ENCODE measurements at regions not wholly inside any gene's neighbourhood (a gene's known extent, or its start where the extent isn't known, plus 50 kb on each side); places are given as distances from the start of the nearest gene placed in this dataset.

DNA sequence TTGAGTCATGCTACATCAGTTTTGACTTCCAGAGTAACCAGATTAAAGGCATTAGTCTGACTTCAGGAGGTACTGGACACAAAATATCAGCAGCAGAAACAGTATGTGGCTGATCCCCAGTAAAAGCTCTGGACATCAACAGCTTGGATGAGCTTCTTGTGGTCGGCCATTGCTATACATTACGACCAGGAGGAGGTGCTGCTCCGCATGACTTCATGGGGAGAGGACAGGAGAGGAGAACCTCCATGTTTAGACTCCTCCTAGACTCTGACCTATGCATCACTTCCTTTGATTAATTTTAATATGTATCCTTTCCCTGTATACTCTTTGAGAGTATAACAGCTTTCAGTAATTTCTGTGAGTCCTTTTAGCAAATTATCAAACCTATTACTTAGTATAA, 285.6 kb upstream of the ARHGEF26 start:
- TF ChIP-seq POLR2A (IDR thresholded peaks at IDR 0.05) = no peak
- TF ChIP-seq, protein P1, sequence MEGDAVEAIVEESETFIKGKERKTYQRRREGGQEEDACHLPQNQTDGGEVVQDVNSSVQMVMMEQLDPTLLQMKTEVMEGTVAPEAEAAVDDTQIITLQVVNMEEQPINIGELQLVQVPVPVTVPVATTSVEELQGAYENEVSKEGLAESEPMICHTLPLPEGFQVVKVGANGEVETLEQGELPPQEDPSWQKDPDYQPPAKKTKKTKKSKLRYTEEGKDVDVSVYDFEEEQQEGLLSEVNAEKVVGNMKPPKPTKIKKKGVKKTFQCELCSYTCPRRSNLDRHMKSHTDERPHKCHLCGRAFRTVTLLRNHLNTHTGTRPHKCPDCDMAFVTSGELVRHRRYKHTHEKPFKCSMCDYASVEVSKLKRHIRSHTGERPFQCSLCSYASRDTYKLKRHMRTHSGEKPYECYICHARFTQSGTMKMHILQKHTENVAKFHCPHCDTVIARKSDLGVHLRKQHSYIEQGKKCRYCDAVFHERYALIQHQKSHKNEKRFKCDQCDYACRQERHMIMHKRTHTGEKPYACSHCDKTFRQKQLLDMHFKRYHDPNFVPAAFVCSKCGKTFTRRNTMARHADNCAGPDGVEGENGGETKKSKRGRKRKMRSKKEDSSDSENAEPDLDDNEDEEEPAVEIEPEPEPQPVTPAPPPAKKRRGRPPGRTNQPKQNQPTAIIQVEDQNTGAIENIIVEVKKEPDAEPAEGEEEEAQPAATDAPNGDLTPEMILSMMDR (IDR thresholded peaks at IDR 0.05) = no peak
- intact Hi-C loops (cut with DNase I) = no loop called here
- no peaks in the 10 kb centered on the region for H3K36me3 ChIP-seq
- H3K4me1 ChIP-seq = no peaks in the 10 kb centered on the region
- H3K4me3 ChIP-seq = no peak overlapping the region
- H3K27me3 ChIP-seq = no peaks in the 10 kb centered on the region
- WGBS, 4 donors = 73 to 80% (median 77%) methylated on average over 3 of the region's 3 CpGs
- no peaks in the 10 kb centered on the region for H3K9me3 ChIP-seq
- DNase-seq (no peak), ATAC-seq (no peak)
- H3K27ac ChIP-seq = no peak overlapping the region

DNA sequence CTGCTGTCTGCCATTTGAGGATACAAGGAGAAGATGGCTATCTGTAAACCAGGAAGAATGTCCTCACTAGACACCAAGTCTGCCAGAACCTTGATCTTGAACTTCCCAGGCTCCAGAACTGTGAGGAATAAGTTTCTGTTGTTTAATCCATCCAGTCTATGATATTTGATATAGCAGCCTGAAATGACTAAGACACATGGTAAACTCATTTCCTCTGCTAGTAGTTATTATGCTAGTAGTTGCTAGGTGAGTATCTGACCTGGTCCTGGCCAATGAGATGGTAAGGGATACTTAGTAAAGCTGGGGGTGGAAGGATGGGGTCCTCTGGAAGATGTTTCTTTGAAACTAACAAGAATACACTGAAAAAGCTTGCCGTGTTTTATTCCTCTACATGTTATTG, 280.7 kb upstream of the ARHGEF26 start:
- H3K4me1 ChIP-seq = no peaks in the 10 kb centered on the region
- no peaks in the 10 kb centered on the region for H3K36me3 ChIP-seq
- H3K9me3 ChIP-seq = no peaks in the 10 kb centered on the region
- ATAC-seq = no peak
- H3K27ac ChIP-seq = no peak overlapping the region
- no peaks in the 10 kb centered on the region for H3K27me3 ChIP-seq
- intact Hi-C loops (cut with DNase I) = no loop called here
- DNase-seq = no peak
- WGBS, 4 donors = 95 to 100% (median 99%) methylated on average over 1 of the region's 1 CpG
- no peak for TF ChIP-seq POLR2A (IDR thresholded peaks at IDR 0.05)
- TF ChIP-seq, protein P1 (IDR thresholded peaks at IDR 0.05) = no peak
- H3K4me3 ChIP-seq = no peak overlapping the region

DNA sequence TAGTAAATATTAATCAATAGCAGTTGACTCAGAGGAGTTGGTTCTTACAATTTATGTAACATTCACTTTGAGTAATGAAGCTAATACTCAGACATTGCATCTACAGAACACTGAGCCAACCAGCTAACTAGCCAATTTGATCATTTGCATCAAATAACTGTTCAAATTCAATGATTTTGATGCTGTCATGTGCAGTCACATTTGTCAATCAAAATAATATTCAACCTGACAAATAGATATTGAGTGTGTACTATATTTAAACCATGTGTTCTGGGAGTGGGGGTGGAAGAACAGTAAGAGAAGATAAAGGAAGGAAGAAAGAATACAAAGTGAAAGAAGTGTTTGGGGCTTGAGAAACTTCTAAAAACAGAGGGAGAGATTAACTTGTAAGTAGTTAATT, 277.2 kb upstream of the ARHGEF26 start:
- Histone ChIP-seq H3K4me1 (no peaks in the 10 kb centered on the region), H3K27ac (no peak overlapping the region), H3K4me3 (no peak overlapping the region), H3K9me3 (no peaks in the 10 kb centered on the region), H3K27me3 (no peaks in the 10 kb centered on the region), H3K36me3 (no peaks in the 10 kb centered on the region)
- TF ChIP-seq, protein P1 (IDR thresholded peaks at IDR 0.05) = no peak
- TF ChIP-seq POLR2A (IDR thresholded peaks at IDR 0.05) = no peak
- intact Hi-C loops (cut with DNase I) = no loop called here
- DNase-seq = no peak
- no peak for ATAC-seq

DNA sequence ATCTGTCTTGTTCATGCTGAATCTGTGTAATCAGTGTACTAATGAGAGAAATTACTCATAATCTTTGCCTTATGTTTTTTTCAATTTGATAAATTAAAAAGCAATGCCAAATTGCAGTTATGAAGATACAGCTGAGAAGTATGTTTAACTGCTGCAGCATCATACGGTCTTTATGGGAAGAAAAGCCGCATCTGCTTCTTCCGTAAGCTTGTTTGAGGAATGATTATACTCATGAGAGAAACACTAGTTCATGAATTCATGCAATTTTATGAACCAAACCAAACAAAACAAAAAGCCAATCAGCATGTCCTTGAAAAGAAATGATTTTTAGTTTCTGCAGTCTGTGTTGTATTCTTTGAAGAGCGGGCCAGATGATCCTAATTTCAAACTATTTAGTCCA, 275.9 kb upstream of the ARHGEF26 start:
- WGBS, 4 donors = 73 to 88% (median 83%) methylated on average over 4 of the region's 4 CpGs
- TF ChIP-seq POLR2A (IDR thresholded peaks at IDR 0.05) = no peak
- TF ChIP-seq, protein P1 (IDR thresholded peaks at IDR 0.05) = no peak

More for the DNA sequence above, 275.9 kb upstream of the ARHGEF26 start:
- H3K27me3 ChIP-seq = no peaks in the 10 kb centered on the region
- no peak overlapping the region for H3K4me3 ChIP-seq
- ATAC-seq = no peak
- no peaks in the 10 kb centered on the region for H3K4me1 ChIP-seq
- intact Hi-C loops (cut with DNase I) = no loop called here
- no peaks in the 10 kb centered on the region for H3K9me3 ChIP-seq
- H3K36me3 ChIP-seq = no peaks in the 10 kb centered on the region
- DNase-seq = no peak
- no peak overlapping the region for H3K27ac ChIP-seq

Data from heart left ventricle (tissue), 16 donors.